ENCODE measurements at regions not wholly inside any gene's neighbourhood (a gene's known extent, or its start where the extent isn't known, plus 50 kb on each side); places are given as distances from the start of the nearest gene placed in this dataset.

GRCh38 chr5:66518753-66519152 is 77.4 kb upstream of the MAST4 start:
- Histone ChIP-seq H3K9me3 (ENCODE audit: low read depth, low read length) (peaks cover 6% of the 10 kb centered on the region; the same call in 1 of the 2 replicates), H3K27ac (peak overlapping the region; percentile 85; the same call in 1 of the 2 replicates), H3K4me3 (peak overlapping the region; percentile 62), H3K9ac (ENCODE audit: insufficient read length) (no peak overlapping the region), H3K36me3 (ENCODE audit: insufficient read depth, low read length) (no peaks in the 10 kb centered on the region)
- DNase-seq (ENCODE audit: low read depth, low spot score): peak; percentile 95
- TF ChIP-seq FOXP2 (optimal IDR thresholded peaks at IDR 0.05; ENCODE audit: control extremely low read depth, extremely low read length, insufficient read depth): no peak
- TF ChIP-seq POLR2AphosphoS5 (IDR thresholded peaks at IDR 0.05; ENCODE audit: borderline replicate concordance, low read depth, low read length): peak; percentile 33; the same call in 1 of the 2 replicates
- no peak for TF ChIP-seq EZH2 (IDR thresholded peaks at IDR 0.05)

- peaks cover 6% of the 10 kb centered on the region; the same call in 1 of the 2 replicates for H3K9me3 ChIP-seq (ENCODE audit: low read depth, low read length)
- no peak for DNase-seq (ENCODE audit: low read depth, low spot score)
- H3K9ac ChIP-seq (ENCODE audit: insufficient read length): no peak overlapping the region
- peak overlapping the region; percentile 85; the same call in 1 of the 2 replicates for H3K27ac ChIP-seq
- H3K4me3 ChIP-seq: peak overlapping the region; percentile 62; the same call in 1 of the 2 replicates
- TF ChIP-seq POLR2AphosphoS5 (IDR thresholded peaks at IDR 0.05; ENCODE audit: borderline replicate concordance, low read depth, low read length): no peak
- TF ChIP-seq FOXP2 (optimal IDR thresholded peaks at IDR 0.05; ENCODE audit: control extremely low read depth, extremely low read length, insufficient read depth): no peak
- TF ChIP-seq EZH2 (IDR thresholded peaks at IDR 0.05): no peak
- no peaks in the 10 kb centered on the region for H3K36me3 ChIP-seq (ENCODE audit: insufficient read depth, low read length)
Observed at GRCh38 chr5:66519626-66520025, 76.6 kb upstream of the MAST4 start.

- H3K27ac ChIP-seq: no peak overlapping the region
- H3K9me3 ChIP-seq (ENCODE audit: low read depth, low read length): peaks cover 6% of the 10 kb centered on the region; the same call in 1 of the 2 replicates
- H3K9ac ChIP-seq (ENCODE audit: insufficient read length): no peak overlapping the region
- no peak for TF ChIP-seq FOXP2 (optimal IDR thresholded peaks at IDR 0.05; ENCODE audit: control extremely low read depth, extremely low read length, insufficient read depth)
- TF ChIP-seq POLR2AphosphoS5 (IDR thresholded peaks at IDR 0.05; ENCODE audit: borderline replicate concordance, low read depth, low read length): no peak
- TF ChIP-seq EZH2 (IDR thresholded peaks at IDR 0.05): no peak
- H3K36me3 ChIP-seq (ENCODE audit: insufficient read depth, low read length): no peaks in the 10 kb centered on the region
- H3K4me3 ChIP-seq: no peak overlapping the region
- DNase-seq (ENCODE audit: low read depth, low spot score): no peak
Observed at GRCh38 chr5:66520854-66521253, 75.3 kb upstream of the MAST4 start.

- TF ChIP-seq EZH2 (IDR thresholded peaks at IDR 0.05) (no peak), FOXP2 (optimal IDR thresholded peaks at IDR 0.05; ENCODE audit: control extremely low read depth, extremely low read length, insufficient read depth) (no peak), POLR2AphosphoS5 (IDR thresholded peaks at IDR 0.05; ENCODE audit: borderline replicate concordance, low read depth, low read length) (no peak)
- Histone ChIP-seq H3K9me3 (ENCODE audit: low read depth, low read length) (no peaks in the 10 kb centered on the region), H3K4me3 (no peak overlapping the region), H3K9ac (ENCODE audit: insufficient read length) (no peak overlapping the region), H3K27ac (no peak overlapping the region), H3K36me3 (ENCODE audit: insufficient read depth, low read length) (no peaks in the 10 kb centered on the region)
- DNase-seq (ENCODE audit: low read depth, low spot score): no peak
Observed at GRCh38 chr5:66527478-66528035, 68.6 kb upstream of the MAST4 start.

- Histone ChIP-seq H3K9me3 (ENCODE audit: low read depth, low read length) (no peaks in the 10 kb centered on the region), H3K9ac (ENCODE audit: insufficient read length) (no peak overlapping the region), H3K36me3 (ENCODE audit: insufficient read depth, low read length) (no peaks in the 10 kb centered on the region), H3K4me3 (no peak overlapping the region), H3K27ac (no peak overlapping the region)
- no peak for DNase-seq (ENCODE audit: low read depth, low spot score)
- TF ChIP-seq FOXP2 (optimal IDR thresholded peaks at IDR 0.05; ENCODE audit: control extremely low read depth, extremely low read length, insufficient read depth) (no peak), EZH2 (IDR thresholded peaks at IDR 0.05) (no peak), POLR2AphosphoS5 (IDR thresholded peaks at IDR 0.05; ENCODE audit: borderline replicate concordance, low read depth, low read length) (no peak)
Observed at GRCh38 chr5:66529182-66529581, 67.0 kb upstream of the MAST4 start.

GRCh38 chr5:66529704-66530103 is 66.5 kb upstream of the MAST4 start:
- H3K27ac ChIP-seq: no peak overlapping the region
- no peak overlapping the region for H3K9ac ChIP-seq (ENCODE audit: insufficient read length)
- H3K9me3 ChIP-seq (ENCODE audit: low read depth, low read length): no peaks in the 10 kb centered on the region
- no peak for TF ChIP-seq FOXP2 (optimal IDR thresholded peaks at IDR 0.05; ENCODE audit: control extremely low read depth, extremely low read length, insufficient read depth)
- no peak for TF ChIP-seq POLR2AphosphoS5 (IDR thresholded peaks at IDR 0.05; ENCODE audit: borderline replicate concordance, low read depth, low read length)
- TF ChIP-seq EZH2 (IDR thresholded peaks at IDR 0.05): no peak
- no peaks in the 10 kb centered on the region for H3K36me3 ChIP-seq (ENCODE audit: insufficient read depth, low read length)
- no peak overlapping the region for H3K4me3 ChIP-seq
- DNase-seq (ENCODE audit: low read depth, low spot score): no peak

GRCh38 chr5:66538126-66538525 is 58.1 kb upstream of the MAST4 start:
- Histone ChIP-seq H3K36me3 (ENCODE audit: insufficient read depth, low read length) (no peaks in the 10 kb centered on the region), H3K9ac (ENCODE audit: insufficient read length) (no peak overlapping the region), H3K27ac (no peak overlapping the region), H3K9me3 (ENCODE audit: low read depth, low read length) (no peaks in the 10 kb centered on the region), H3K4me3 (no peak overlapping the region)
- no peak for TF ChIP-seq FOXP2 (optimal IDR thresholded peaks at IDR 0.05; ENCODE audit: control extremely low read depth, extremely low read length, insufficient read depth)
- no peak for TF ChIP-seq EZH2 (IDR thresholded peaks at IDR 0.05)
- TF ChIP-seq POLR2AphosphoS5 (IDR thresholded peaks at IDR 0.05; ENCODE audit: borderline replicate concordance, low read depth, low read length): no peak
- DNase-seq (ENCODE audit: low read depth, low spot score): no peak

GRCh38 chr5:66538531-66538930 is 57.7 kb upstream of the MAST4 start:
- H3K27ac ChIP-seq: no peak overlapping the region
- H3K9me3 ChIP-seq (ENCODE audit: low read depth, low read length): no peaks in the 10 kb centered on the region
- no peaks in the 10 kb centered on the region for H3K36me3 ChIP-seq (ENCODE audit: insufficient read depth, low read length)
- no peak overlapping the region for H3K9ac ChIP-seq (ENCODE audit: insufficient read length)
- no peak for TF ChIP-seq POLR2AphosphoS5 (IDR thresholded peaks at IDR 0.05; ENCODE audit: borderline replicate concordance, low read depth, low read length)
- TF ChIP-seq EZH2 (IDR thresholded peaks at IDR 0.05): no peak
- no peak for TF ChIP-seq FOXP2 (optimal IDR thresholded peaks at IDR 0.05; ENCODE audit: control extremely low read depth, extremely low read length, insufficient read depth)
- no peak overlapping the region for H3K4me3 ChIP-seq
- no peak for DNase-seq (ENCODE audit: low read depth, low spot score)

- Histone ChIP-seq H3K9me3 (ENCODE audit: low read depth, low read length) (no peaks in the 10 kb centered on the region), H3K27ac (no peak overlapping the region), H3K9ac (ENCODE audit: insufficient read length) (no peak overlapping the region), H3K36me3 (ENCODE audit: insufficient read depth, low read length) (no peaks in the 10 kb centered on the region), H3K4me3 (no peak overlapping the region)
- no peak for DNase-seq (ENCODE audit: low read depth, low spot score)
- no peak for TF ChIP-seq FOXP2 (optimal IDR thresholded peaks at IDR 0.05; ENCODE audit: control extremely low read depth, extremely low read length, insufficient read depth)
- no peak for TF ChIP-seq POLR2AphosphoS5 (IDR thresholded peaks at IDR 0.05; ENCODE audit: borderline replicate concordance, low read depth, low read length)
- TF ChIP-seq EZH2 (IDR thresholded peaks at IDR 0.05): no peak
Observed at GRCh38 chr5:66540078-66540477, 56.1 kb upstream of the MAST4 start.

Measured in SK-N-MC (cell line).